Choroid plexus epithelial cell (primary cell): ENCODE measurements at regions not wholly inside any gene's neighbourhood (a gene's known extent, or its start where the extent isn't known, plus 50 kb on each side); places are given as distances from the start of the nearest gene placed in this dataset.

ENCODE experiments used
- DNase-seq: peaks from one replicate; pipeline ENCODE4 v3.0.0-alpha.2; 2010; ENCODE audit warnings: low read depth
- H3K4me3 ChIP-seq: 2 replicates; pipeline ENCODE4 v1.5.1; 2011; ENCODE audit warnings: low read depth, mild to moderate bottlenecking, control low read depth, low read length, moderate library complexity
- CTCF ChIP-seq: conservative IDR thresholded peaks from 2 replicates; pipeline ENCODE4 v1.5.1; 2011; ENCODE audit warnings: low read depth, mild to moderate bottlenecking, control low read depth, inconsistent platforms, low read length, moderate library complexity

DNA sequence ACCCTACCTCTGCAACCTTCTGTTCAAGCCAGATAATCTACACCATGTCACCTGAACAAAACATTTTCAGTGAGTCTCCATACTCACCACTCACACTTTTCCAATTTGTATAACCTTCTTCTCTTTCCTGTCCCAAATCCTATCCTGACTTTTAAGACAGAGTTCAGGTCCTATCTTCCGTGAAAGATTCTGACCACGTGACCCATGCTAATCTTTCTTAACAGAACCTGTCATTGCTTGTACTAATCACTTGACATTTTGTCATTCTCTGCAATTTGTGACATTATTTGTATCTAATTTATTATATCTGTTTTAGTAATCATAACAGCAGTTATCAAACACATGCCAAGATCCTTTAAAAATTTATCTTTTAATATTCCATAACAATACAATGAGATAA, 132.5 kb upstream of the PRLR start:
- TF ChIP-seq CTCF, result no peak
- H3K4me3 ChIP-seq, result no peak overlapping the region
- DNase-seq, result no peak

DNA sequence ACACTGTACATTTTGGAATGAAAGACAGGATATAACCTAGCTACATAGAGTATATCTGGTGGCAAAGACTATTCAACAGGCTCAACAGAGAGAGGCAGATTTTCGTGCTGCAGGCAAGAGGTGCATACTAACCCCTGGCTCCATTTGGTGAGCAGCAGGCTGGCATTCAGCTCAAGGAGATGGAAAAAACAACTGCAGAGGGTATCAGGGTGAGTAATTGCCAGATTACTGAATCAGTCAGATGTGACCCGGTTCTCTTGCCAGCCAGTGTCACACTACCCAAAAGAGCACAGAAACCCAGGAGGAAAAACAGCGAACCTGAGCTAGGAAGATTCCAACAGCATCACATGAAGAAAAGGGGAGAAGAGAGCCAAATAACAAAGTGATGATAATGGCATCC, 130.4 kb upstream of the PRLR start:
- DNase-seq, result no peak
- TF ChIP-seq CTCF, result no peak
- H3K4me3 ChIP-seq, result no peak overlapping the region

GRCh38 chr5:35359859-35360258, 129.6 kb upstream of the PRLR start:
- H3K4me3 ChIP-seq, result no peak overlapping the region
- TF ChIP-seq CTCF, result no peak
- DNase-seq, result no peak

DNA sequence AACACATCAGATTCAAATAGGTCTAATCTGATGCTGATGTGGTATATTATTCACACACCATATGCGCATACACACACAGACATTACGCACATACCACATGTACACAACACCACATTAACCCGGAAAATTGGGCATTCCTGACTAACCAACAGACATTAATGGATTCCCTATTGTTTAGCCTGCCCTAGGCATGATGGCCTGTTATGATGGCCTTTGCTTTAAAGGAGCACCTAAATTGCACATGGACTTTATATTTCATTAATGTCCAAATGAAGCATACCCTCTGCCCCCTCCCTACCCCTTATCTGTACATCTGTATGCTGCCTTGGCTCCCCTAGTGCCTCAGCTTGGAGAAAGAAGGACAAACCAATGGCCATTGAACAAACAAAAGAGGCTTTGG, 127.7 kb upstream of the PRLR start:
- TF ChIP-seq CTCF, result no peak

GRCh38 chr5:35356725-35357124, 126.4 kb upstream of the PRLR start:
- H3K4me3 ChIP-seq, result no peak overlapping the region
- TF ChIP-seq CTCF, result no peak
- DNase-seq, result no peak

More for the DNA sequence above, 127.7 kb upstream of the PRLR start:
- no peak overlapping the region for H3K4me3 ChIP-seq
- no peak for DNase-seq

DNA sequence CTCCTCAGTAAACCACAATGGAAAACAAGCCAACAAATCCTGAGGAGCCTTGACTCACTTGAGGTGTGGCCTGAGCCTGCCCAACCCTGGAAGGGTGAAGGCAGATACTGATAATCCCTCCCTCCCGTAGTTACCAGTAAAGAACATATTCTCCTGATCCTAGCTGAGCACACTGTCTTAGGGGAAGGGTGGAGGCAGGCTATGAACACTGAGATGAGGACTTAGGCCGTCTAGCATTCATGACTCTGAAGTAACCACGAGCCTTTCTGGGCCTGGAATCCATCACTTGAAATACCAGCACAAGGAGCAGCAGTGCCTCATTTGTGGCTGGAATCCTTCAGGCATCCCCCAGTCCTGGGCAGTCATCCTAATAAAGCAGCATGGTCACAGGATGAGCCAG, 124.5 kb upstream of the PRLR start:
- H3K4me3 ChIP-seq, result no peak overlapping the region
- TF ChIP-seq CTCF, result no peak
- DNase-seq, result no peak

DNA sequence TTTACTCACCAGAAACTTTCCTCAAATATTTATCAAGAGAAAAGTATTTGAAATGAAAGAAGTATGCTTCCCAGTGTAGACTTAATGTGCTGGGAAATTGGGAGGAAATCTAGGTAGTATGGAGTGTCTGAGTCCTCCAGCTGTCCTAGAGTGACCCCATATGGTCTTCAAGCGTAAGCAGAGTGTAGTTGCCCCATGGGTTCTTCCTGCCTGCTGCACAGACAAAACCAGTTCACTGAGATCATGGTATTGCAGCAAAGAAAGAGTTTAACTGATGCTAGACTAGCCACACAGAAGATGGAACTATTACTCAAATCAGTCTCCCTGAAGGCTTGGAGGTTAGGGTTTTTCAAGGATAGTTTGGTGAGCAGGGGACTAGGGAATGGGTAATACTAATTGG, 114.9 kb upstream of the PRLR start:
- DNase-seq, result peak; percentile 12
- no peak overlapping the region for H3K4me3 ChIP-seq
- TF ChIP-seq CTCF, result no peak
